ENCODE measurements at regions not wholly inside any gene's neighbourhood (a gene's known extent, or its start where the extent isn't known, plus 50 kb on each side); places are given as distances from the start of the nearest gene placed in this dataset.

DNA sequence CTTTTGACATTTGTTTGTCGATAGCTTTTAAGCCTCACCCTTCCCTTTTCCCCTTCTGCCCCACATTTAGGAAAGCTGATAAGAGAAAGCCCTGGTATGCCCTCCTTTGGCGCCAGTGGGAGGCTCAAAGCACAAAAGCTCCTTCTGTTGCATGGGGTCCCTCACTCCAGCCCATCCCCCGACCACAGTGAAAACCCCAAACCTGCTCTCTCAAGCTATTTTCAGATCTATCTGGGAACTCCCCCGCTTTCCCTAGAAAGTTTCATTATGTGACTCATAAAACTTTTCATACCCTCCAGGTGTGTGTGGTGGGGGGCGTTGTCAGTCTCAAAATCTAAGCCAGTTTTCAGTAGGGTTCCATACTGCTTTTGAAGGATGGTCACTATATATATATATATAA lies 259.0 kb upstream of the PCDH7 start:
- TF ChIP-seq, protein P1, sequence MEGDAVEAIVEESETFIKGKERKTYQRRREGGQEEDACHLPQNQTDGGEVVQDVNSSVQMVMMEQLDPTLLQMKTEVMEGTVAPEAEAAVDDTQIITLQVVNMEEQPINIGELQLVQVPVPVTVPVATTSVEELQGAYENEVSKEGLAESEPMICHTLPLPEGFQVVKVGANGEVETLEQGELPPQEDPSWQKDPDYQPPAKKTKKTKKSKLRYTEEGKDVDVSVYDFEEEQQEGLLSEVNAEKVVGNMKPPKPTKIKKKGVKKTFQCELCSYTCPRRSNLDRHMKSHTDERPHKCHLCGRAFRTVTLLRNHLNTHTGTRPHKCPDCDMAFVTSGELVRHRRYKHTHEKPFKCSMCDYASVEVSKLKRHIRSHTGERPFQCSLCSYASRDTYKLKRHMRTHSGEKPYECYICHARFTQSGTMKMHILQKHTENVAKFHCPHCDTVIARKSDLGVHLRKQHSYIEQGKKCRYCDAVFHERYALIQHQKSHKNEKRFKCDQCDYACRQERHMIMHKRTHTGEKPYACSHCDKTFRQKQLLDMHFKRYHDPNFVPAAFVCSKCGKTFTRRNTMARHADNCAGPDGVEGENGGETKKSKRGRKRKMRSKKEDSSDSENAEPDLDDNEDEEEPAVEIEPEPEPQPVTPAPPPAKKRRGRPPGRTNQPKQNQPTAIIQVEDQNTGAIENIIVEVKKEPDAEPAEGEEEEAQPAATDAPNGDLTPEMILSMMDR (IDR thresholded peaks at IDR 0.05; ENCODE audit: insufficient read depth, low read length, poor library complexity, severe bottlenecking): no peak
- H3K27me3 ChIP-seq (ENCODE audit: control insufficient read depth, insufficient read depth, low read length): no peaks in the 10 kb centered on the region
- no peaks in the 10 kb centered on the region for H3K36me3 ChIP-seq (ENCODE audit: control insufficient read depth, insufficient read depth, low read length)
- no peak overlapping the region for H3K4me3 ChIP-seq (ENCODE audit: low read depth, low read length)
- DNase-seq (ENCODE audit: low read depth): no peak

DNA sequence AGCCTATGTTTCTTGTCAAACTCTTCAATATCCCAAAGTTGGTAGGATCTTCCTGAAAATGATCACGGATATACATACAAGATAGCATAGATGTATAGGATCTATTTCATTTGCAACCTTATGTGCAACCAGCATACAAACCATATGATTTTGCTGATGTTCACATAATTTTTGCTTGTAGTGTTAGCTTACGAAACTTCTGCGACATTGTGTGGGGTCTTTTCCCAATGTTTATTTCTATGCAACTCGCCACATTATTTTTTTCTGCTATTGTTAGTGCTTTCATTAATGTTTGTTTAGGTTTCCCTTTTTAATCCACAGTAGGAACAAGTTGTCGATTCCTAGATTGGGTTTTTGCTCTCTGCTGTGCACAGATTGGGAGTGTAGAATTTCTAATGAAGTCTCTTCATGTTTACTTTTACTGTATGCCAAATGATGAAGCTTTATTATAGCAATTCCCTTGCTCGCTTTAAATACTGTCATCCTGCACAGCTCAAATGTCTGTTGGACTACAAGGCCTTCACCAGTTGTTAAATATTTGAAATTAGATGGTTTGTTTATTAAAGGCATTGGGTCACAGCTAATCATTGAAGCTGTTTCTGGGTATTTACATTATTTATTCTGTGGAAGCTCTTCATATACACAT lies 257.6 kb upstream of the PCDH7 start:
- TF ChIP-seq, protein P1 (IDR thresholded peaks at IDR 0.05; ENCODE audit: insufficient read depth, low read length, poor library complexity, severe bottlenecking): no peak
- Histone ChIP-seq H3K4me3 (ENCODE audit: low read depth, low read length) (no peak overlapping the region), H3K36me3 (ENCODE audit: control insufficient read depth, insufficient read depth, low read length) (no peaks in the 10 kb centered on the region), H3K27me3 (ENCODE audit: control insufficient read depth, insufficient read depth, low read length) (no peaks in the 10 kb centered on the region)
- DNase-seq (ENCODE audit: low read depth): no peak

DNA sequence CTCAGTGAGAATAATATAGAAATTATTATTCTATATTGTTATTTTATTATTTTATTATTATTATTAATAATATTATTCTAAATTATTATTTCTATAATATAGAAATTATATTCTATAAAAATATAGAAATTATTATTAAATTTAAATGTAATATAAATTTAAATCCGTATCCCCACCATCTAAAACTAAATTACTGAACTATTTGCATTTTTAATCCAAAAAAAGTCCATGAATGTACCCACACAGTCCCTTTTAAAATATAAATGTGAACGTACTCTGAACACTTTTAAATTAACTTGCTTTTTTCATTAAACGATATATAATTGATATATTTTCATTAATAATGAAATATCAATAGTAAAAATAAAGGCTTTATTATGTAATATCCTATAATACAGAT lies 248.3 kb upstream of the PCDH7 start:
- Histone ChIP-seq H3K27me3 (ENCODE audit: control insufficient read depth, insufficient read depth, low read length) (no peaks in the 10 kb centered on the region), H3K36me3 (ENCODE audit: control insufficient read depth, insufficient read depth, low read length) (no peaks in the 10 kb centered on the region), H3K4me3 (ENCODE audit: low read depth, low read length) (no peak overlapping the region)
- TF ChIP-seq, protein P1 (IDR thresholded peaks at IDR 0.05; ENCODE audit: insufficient read depth, low read length, poor library complexity, severe bottlenecking): no peak
- DNase-seq (ENCODE audit: low read depth): no peak

DNA sequence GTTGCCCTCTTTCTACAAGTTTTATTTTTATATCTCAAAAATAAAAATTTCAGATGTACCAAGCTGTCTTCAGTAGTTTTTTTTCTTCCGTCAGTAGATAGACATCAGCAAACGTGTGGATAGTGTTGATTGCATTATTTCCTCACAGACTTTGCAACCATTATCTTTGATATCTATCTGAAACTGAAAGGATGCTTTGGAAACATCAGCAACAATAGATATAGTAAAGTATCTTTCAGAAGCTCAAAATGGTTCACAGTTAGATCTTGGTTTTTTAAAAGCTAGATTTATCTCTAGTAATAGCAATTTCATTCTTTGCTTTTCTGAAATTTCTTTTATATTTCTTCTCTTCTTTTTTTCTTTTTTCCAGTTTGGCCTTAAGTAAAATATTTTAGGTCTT lies 246.9 kb upstream of the PCDH7 start:
- no peak overlapping the region for H3K4me3 ChIP-seq (ENCODE audit: low read depth, low read length)
- DNase-seq (ENCODE audit: low read depth): no peak
- no peaks in the 10 kb centered on the region for H3K36me3 ChIP-seq (ENCODE audit: control insufficient read depth, insufficient read depth, low read length)
- H3K27me3 ChIP-seq (ENCODE audit: control insufficient read depth, insufficient read depth, low read length): no peaks in the 10 kb centered on the region
- TF ChIP-seq, protein P1 (IDR thresholded peaks at IDR 0.05; ENCODE audit: insufficient read depth, low read length, poor library complexity, severe bottlenecking): no peak

DNA sequence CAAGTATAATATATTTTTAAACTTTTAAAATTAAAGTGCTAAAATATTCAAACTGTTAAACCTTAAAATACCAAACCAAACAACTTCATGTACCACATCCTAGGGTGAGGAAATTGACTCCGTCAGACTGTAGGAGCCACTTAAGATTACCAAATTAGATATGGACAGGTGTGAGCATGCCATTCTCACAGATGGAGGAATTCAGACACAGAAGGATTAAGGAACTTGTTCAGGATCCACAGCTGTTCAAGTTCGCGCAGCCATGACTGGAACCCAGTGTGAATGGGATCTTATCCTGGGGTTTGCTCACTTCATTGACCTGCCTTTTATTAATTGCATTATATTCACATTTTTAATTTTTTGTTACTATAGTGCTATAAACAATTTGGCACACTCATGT lies 224.9 kb upstream of the PCDH7 start:
- TF ChIP-seq, protein P1 (IDR thresholded peaks at IDR 0.05; ENCODE audit: insufficient read depth, low read length, poor library complexity, severe bottlenecking): no peak
- DNase-seq (ENCODE audit: low read depth): no peak
- H3K4me3 ChIP-seq (ENCODE audit: low read depth, low read length): no peak overlapping the region
- H3K27me3 ChIP-seq (ENCODE audit: control insufficient read depth, insufficient read depth, low read length): no peaks in the 10 kb centered on the region
- H3K36me3 ChIP-seq (ENCODE audit: control insufficient read depth, insufficient read depth, low read length): no peaks in the 10 kb centered on the region

DNA sequence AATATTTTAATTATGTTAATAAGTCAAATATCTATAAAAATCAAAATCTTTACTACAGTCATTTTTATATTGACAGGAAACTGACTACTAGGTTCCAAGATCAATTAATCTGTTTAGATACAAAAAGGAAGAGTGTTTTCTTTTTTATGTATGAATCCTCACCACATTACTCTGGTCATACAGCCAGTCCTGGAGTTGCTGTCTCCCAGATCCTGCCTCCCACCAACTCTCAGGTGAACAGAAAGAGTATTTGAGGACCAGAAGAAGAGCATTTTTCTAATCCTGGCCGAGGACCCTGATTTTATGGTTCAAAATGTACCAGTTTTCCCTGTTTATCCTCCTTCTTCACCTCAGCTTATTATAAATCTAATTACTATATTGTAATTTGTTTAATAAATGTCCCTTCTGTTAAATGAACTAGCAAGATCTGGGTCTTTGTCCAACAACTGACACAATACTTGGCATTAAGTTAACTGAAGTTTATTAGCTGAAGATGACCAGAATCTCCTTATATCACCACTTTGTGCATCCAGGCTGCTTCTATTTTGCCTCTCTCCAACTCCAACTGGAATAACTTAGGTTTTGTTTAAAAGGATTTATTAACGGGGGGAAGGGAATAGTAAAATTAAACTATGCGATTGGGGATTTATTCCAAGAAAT lies 224.4 kb upstream of the PCDH7 start:
- no peaks in the 10 kb centered on the region for H3K27me3 ChIP-seq (ENCODE audit: control insufficient read depth, insufficient read depth, low read length)
- no peak for DNase-seq (ENCODE audit: low read depth)
- no peak overlapping the region for H3K4me3 ChIP-seq (ENCODE audit: low read depth, low read length)
- H3K36me3 ChIP-seq (ENCODE audit: control insufficient read depth, insufficient read depth, low read length): no peaks in the 10 kb centered on the region
- TF ChIP-seq, protein P1 (IDR thresholded peaks at IDR 0.05; ENCODE audit: insufficient read depth, low read length, poor library complexity, severe bottlenecking): no peak
